OCI-LY7 (cell line): ENCODE measurements at regions not wholly inside any gene's neighbourhood (a gene's known extent, or its start where the extent isn't known, plus 50 kb on each side); places are given as distances from the start of the nearest gene placed in this dataset.

Source experiments
- CTCF ChIP-seq: fragments of 200-600 bp; sonication (generic); conservative IDR thresholded peaks from 2 replicates; pipeline ENCODE4 v1.5.1; 2014; ENCODE audit warnings: mild to moderate bottlenecking, antibody characterized with exemption, low read length, moderate library complexity, mixed read lengths
- EZH2phosphoT487 ChIP-seq: fragments of 200-600 bp; sonication (generic); IDR thresholded peaks from 2 replicates; pipeline ENCODE4 v1.6.1; 2018; ENCODE audit warnings: low read depth, borderline replicate concordance, mild to moderate bottlenecking, mixed run types, antibody characterized with exemption, low read length, moderate library complexity, mixed read lengths

DNA sequence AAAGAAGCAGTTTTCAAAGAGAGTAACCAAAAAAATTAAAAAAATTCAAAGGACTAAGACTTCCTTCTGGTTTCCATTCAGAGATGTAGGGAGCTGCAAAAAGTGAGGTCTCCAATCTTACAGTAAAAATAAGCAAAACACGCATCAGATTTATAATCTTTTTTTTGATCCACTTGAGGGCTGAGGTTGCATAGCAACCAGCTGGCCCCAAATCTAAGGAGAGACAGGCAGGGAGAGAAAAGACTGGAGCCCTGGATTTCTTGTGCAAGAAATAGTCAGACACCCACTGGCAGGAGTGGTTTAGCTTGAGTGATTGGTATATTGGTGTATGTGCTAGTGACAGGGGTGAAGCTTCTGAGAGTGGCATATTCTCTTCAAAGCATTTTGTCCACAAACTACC lies 135.9 kb upstream of the FUT9 start:
- no peak for TF ChIP-seq EZH2phosphoT487
- no peak for TF ChIP-seq CTCF
